ENCODE measurements at regions not wholly inside any gene's neighbourhood (a gene's known extent, or its start where the extent isn't known, plus 50 kb on each side); places are given as distances from the start of the nearest gene placed in this dataset.

DNA sequence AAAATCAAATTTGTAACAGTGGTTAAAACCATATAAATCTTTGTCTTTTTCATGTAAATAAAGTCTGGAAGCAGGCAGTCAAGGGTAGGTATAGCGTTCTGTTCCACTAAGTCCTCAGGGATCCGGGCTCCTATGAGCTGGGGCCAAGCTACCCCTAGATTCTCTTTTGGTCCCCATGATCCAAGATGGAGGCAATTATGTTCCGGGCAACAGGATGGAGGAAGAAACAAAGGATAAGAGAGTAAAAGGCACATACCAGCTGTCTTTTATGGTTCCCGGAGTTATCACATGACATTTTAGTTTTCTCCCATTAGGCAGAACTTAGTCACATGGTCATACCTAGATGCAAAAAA, 224.4 kb upstream of the NFE2L3 start:
- no peak overlapping the region for H3K4me3 ChIP-seq (ENCODE audit: low read depth, low read length)
- no peak for DNase-seq (ENCODE audit: low read depth)
- TF ChIP-seq, protein P1, sequence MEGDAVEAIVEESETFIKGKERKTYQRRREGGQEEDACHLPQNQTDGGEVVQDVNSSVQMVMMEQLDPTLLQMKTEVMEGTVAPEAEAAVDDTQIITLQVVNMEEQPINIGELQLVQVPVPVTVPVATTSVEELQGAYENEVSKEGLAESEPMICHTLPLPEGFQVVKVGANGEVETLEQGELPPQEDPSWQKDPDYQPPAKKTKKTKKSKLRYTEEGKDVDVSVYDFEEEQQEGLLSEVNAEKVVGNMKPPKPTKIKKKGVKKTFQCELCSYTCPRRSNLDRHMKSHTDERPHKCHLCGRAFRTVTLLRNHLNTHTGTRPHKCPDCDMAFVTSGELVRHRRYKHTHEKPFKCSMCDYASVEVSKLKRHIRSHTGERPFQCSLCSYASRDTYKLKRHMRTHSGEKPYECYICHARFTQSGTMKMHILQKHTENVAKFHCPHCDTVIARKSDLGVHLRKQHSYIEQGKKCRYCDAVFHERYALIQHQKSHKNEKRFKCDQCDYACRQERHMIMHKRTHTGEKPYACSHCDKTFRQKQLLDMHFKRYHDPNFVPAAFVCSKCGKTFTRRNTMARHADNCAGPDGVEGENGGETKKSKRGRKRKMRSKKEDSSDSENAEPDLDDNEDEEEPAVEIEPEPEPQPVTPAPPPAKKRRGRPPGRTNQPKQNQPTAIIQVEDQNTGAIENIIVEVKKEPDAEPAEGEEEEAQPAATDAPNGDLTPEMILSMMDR (conservative IDR thresholded peaks at IDR 0.05; ENCODE audit: low read depth, low read length): no peak

DNA sequence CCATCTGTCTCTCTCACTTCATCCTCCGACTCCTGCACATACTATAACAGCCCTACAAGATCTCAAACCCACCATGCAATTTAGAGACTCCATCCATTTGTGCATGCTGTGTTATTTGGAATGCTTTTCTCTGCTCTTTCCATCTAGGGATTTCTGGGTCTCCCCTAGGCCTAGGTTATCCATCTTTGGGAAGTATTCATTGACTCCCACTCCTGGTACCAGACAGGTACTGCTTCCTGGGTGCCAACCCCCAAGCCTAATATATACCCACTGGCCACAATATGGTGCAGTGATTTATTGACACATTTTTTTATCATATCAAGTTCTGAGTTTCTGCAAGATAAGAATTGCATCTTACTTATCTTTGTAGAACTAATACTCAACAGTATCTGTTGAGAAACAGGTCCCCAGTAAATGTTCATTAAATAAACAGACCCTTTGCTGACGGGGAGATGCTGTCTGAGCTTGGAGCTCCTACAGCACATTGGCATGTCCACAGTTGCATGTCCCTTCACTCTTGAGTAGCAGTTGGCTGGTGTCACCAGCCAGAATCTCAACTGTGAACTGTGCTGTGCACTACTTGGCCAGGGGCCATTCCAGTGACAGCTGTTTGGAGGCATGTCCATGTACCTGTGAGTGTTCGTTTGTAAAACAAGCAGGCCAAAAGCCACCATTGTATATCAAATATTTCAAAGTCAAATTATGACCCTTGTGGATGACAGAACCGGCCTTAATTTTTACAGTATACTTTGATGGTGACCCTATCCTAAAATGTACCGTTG, 223.3 kb upstream of the NFE2L3 start:
- no peak for DNase-seq (ENCODE audit: low read depth)
- no peak overlapping the region for H3K4me3 ChIP-seq (ENCODE audit: low read depth, low read length)
- TF ChIP-seq, protein P1 (conservative IDR thresholded peaks at IDR 0.05; ENCODE audit: low read depth, low read length): no peak

DNA sequence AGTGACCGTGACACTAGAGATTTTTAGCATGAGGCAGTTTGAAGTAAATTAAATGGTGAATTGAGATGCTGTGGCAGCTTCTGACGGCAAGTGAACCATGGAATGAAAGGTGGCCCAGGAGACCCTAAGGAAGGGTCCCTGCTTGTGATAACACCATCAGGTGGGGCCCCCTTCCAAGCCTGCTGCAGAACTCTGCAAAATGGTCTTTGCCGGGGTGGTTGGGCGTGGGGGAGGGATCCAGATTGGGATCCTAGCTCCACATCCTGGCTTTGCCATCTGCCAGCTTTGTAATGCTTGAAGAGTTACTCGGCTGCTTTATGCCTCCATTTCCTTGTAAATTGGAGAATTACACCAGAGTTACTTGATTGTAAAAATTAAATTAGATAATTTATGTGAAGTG, 222.6 kb upstream of the NFE2L3 start:
- TF ChIP-seq, protein P1 (conservative IDR thresholded peaks at IDR 0.05; ENCODE audit: low read depth, low read length): no peak

DNA sequence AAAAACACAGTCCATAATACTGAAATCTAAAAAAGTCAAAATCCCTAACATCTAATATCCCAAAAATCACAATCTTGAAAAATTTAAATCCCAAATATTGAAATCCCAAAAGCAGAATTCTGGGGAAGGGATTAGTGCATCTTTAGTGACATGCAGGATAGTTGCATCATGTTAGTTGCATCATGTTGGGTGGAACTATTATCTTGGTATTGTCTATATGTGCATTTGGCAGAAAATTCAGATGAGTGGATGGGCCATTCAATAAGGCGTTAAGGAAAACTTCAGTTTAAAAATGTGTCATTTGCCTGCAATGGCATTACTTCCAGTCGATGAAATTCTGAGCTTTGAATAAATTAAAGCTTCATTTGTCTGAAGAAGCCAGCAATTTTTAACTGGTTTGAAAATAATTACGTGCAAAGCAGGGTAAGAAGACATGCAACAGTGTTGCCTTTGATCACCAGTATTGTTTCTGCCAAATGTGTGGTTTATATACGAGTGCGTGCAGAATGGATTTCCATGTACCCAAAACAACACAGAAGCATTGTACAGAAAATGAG, 221.4 kb upstream of the NFE2L3 start:
- no peak overlapping the region for H3K4me3 ChIP-seq (ENCODE audit: low read depth, low read length)
- TF ChIP-seq, protein P1 (conservative IDR thresholded peaks at IDR 0.05; ENCODE audit: low read depth, low read length): no peak
- DNase-seq (ENCODE audit: low read depth): no peak

More for the DNA sequence above, 222.6 kb upstream of the NFE2L3 start:
- DNase-seq (ENCODE audit: low read depth): no peak
- no peak overlapping the region for H3K4me3 ChIP-seq (ENCODE audit: low read depth, low read length)

DNA sequence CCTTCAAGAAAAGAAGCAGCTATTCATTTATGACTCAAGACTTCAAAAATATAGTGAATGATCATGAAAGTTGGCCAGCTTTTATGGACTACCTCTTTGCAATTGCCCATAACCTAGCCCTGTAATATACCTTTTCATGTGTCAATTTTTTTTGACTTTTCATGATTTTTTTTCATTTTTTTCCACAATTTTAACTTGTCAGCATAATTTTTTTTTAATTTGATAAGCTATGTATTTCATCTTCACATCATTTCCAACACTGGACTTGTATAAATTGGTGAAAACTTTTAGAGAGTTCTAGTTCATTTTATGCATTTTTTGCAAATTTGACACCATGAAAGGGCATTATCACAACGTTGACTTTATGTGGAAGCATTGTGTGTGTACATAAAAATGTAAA, 220.8 kb upstream of the NFE2L3 start:
- DNase-seq (ENCODE audit: low read depth): no peak
- TF ChIP-seq, protein P1 (conservative IDR thresholded peaks at IDR 0.05; ENCODE audit: low read depth, low read length): no peak
- no peak overlapping the region for H3K4me3 ChIP-seq (ENCODE audit: low read depth, low read length)

DNA sequence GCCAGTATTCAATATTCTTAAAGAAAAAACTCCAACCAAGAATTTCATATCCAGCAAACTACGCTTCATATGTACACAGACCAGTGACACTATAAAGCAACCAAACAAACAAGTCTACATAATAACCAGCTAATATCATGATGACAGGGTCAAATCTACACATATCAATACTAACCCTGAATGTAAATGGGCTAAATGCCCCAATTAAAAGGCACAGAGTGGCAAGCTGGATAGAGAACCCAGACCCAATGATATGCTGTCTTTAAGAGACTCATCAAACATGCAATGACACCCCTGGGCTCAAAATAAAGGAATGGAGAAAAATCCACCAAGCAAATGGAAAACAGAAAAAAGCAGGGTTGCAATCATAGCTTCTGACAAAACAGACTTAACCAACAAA, 218.1 kb upstream of the NFE2L3 start:
- no peak overlapping the region for H3K4me3 ChIP-seq (ENCODE audit: low read depth, low read length)
- TF ChIP-seq, protein P1 (conservative IDR thresholded peaks at IDR 0.05; ENCODE audit: low read depth, low read length): no peak
- DNase-seq (ENCODE audit: low read depth): no peak

Data from choroid plexus epithelial cell (primary cell).